Epithelial cell of proximal tubule (primary cell): ENCODE measurements at regions not wholly inside any gene's neighbourhood (a gene's known extent, or its start where the extent isn't known, plus 50 kb on each side); places are given as distances from the start of the nearest gene placed in this dataset.
"Not testable (repeated sequence)": the region's sequence is repeated elsewhere in the genome, so short reads cannot be mapped to it uniquely, and the experiment has no call there.

Experiments
- DNase-seq: peaks from one replicate; pipeline ENCODE4 v3.0.0-alpha.2; 2011; ENCODE audit warnings: low read depth
- H3K4me3 ChIP-seq: 2 replicates; pipeline ENCODE4 v1.5.1; 2011; ENCODE audit warnings: low read depth, mild to moderate bottlenecking, low read length
- CTCF ChIP-seq: conservative IDR thresholded peaks from 2 replicates; pipeline ENCODE4 v1.5.1; 2012; ENCODE audit warnings: low read depth, mild to moderate bottlenecking, low read length

- no peak overlapping the region for H3K4me3 ChIP-seq
- TF ChIP-seq CTCF: no peak
- DNase-seq: no peak
Observed at GRCh38 chr5:162800301-162800700, 637.1 kb upstream of the CCNG1 start.

- H3K4me3 ChIP-seq: no peak overlapping the region
- TF ChIP-seq CTCF: no peak
Observed at GRCh38 chr5:162801235-162801634, 636.2 kb upstream of the CCNG1 start.

GRCh38 chr5:162806195-162806594, 631.2 kb upstream of the CCNG1 start:
- H3K4me3 ChIP-seq: no peak overlapping the region
- DNase-seq: no peak
- no peak for TF ChIP-seq CTCF

More at GRCh38 chr5:162801235-162801634, 636.2 kb upstream of the CCNG1 start:
- DNase-seq: no peak

- no peak for TF ChIP-seq CTCF
- DNase-seq: no peak
- H3K4me3 ChIP-seq: no peak overlapping the region
Observed at GRCh38 chr5:162811071-162811470, 626.3 kb upstream of the CCNG1 start.

- no peak overlapping the region for H3K4me3 ChIP-seq
- no peak for DNase-seq
- TF ChIP-seq CTCF: no peak
Observed at GRCh38 chr5:162816816-162817215, 620.6 kb upstream of the CCNG1 start.

- no peak overlapping the region for H3K4me3 ChIP-seq
- DNase-seq: no peak
- no peak for TF ChIP-seq CTCF
Observed at GRCh38 chr5:162817364-162817763, 620.0 kb upstream of the CCNG1 start.

GRCh38 chr5:162821664-162822063, 615.7 kb upstream of the CCNG1 start:
- not testable (repeated sequence) for H3K4me3 ChIP-seq, DNase-seq

GRCh38 chr5:162824360-162824759, 613.0 kb upstream of the CCNG1 start:
- TF ChIP-seq CTCF: no peak
- DNase-seq: no peak
- no peak overlapping the region for H3K4me3 ChIP-seq
